ENCODE measurements at regions not wholly inside any gene's neighbourhood (a gene's known extent, or its start where the extent isn't known, plus 50 kb on each side); places are given as distances from the start of the nearest gene placed in this dataset.

- TF ChIP-seq CTCF (IDR thresholded peaks at IDR 0.05) (no peak), POLR2A (IDR thresholded peaks at IDR 0.05) (no peak)
These were observed 222.9 kb downstream of the RFC3 start for GRCh38 chr13:34040863-34041262.
